ENCODE measurements at regions not wholly inside any gene's neighbourhood (a gene's known extent, or its start where the extent isn't known, plus 50 kb on each side); places are given as distances from the start of the nearest gene placed in this dataset.
"Not testable (repeated sequence)": the region's sequence is repeated elsewhere in the genome, so short reads cannot be mapped to it uniquely, and the experiment has no call there.

DNA sequence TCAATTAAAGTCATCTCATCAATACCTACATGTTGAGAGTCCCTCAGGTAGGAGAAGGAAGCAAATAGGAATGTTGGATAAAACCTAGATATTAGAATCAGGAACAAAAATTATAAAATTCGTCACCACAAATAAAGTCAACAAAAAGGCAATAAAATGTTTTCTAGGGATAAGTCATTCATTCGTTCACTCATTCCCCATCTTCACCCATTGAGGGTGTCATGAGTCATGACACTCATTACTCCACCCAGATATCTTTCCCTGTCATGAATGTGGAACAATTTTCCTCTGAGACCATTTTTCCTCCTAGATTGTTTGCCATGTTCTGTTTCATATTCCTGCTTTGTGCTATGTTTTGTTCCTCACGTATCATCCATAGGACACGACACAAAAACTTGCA, 50.9 kb upstream of the OLIG3 start:
- H3K36me3 Mint-ChIP-seq, result no peaks in the 10 kb centered on the region
- no peak overlapping the region for H3K4me3 Mint-ChIP-seq
- DNase-seq (ENCODE audit: low spot score in 2 of 2) (no peak), ATAC-seq (no peak)
- peaks cover 10% of the 10 kb centered on the region for H3K4me1 Mint-ChIP-seq
- no peak overlapping the region for H3K27ac Mint-ChIP-seq
- peaks cover 5% of the 10 kb centered on the region for H3K9me3 Mint-ChIP-seq

GRCh38 chr6:137547186-137547585, 53.0 kb upstream of the OLIG3 start:
- H3K4me1 Mint-ChIP-seq, result peaks cover 6% of the 10 kb centered on the region
- ATAC-seq (no peak), DNase-seq (ENCODE audit: low spot score in 2 of 2) (no peak)
- H3K27ac Mint-ChIP-seq, result no peak overlapping the region
- no peak overlapping the region for H3K4me3 Mint-ChIP-seq
- no peaks in the 10 kb centered on the region for H3K36me3 Mint-ChIP-seq
- H3K9me3 Mint-ChIP-seq, result peaks cover under 1% of the 10 kb centered on the region

GRCh38 chr6:137547601-137548000, 53.4 kb upstream of the OLIG3 start:
- H3K4me1 Mint-ChIP-seq, result peaks cover 2% of the 10 kb centered on the region

DNA sequence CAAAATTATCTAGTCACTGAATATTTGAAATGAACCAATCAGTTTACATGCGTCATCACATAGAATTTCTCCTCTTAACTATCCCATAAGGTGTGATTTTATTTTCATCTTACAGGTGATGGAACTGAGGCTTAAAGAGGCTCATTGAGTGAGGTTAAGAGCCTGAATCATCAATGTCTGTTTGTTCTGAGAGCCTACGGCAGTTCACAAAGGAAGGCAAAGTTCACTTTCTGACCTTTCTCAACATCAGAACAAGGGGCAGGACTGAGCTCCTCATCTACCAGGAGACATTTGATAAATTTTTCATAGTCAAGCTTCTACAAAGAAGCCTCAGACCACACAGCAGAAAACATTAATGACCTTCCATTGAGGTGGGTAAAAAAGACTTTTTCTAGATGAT, 54.9 kb upstream of the OLIG3 start:
- DNase-seq (ENCODE audit: low spot score in 2 of 2), result no peak
- ATAC-seq, result no peak
- H3K4me1 Mint-ChIP-seq, result no peaks in the 10 kb centered on the region
- no peak overlapping the region for H3K27ac Mint-ChIP-seq
- no peaks in the 10 kb centered on the region for H3K9me3 Mint-ChIP-seq
- H3K36me3 Mint-ChIP-seq, result no peaks in the 10 kb centered on the region
- H3K4me3 Mint-ChIP-seq, result no peak overlapping the region

More at GRCh38 chr6:137547601-137548000, 53.4 kb upstream of the OLIG3 start:
- no peaks in the 10 kb centered on the region for H3K36me3 Mint-ChIP-seq
- H3K27ac Mint-ChIP-seq, result no peak overlapping the region
- no peak for ATAC-seq
- no peak overlapping the region for H3K4me3 Mint-ChIP-seq
- DNase-seq (ENCODE audit: low spot score in 2 of 2), result no peak
- H3K9me3 Mint-ChIP-seq, result no peaks in the 10 kb centered on the region

GRCh38 chr6:137550535-137550934, 56.3 kb upstream of the OLIG3 start:
- no peak for DNase-seq (ENCODE audit: low spot score in 2 of 2)
- H3K9me3 Mint-ChIP-seq, result no peaks in the 10 kb centered on the region
- no peak overlapping the region for H3K27ac Mint-ChIP-seq
- H3K4me3 Mint-ChIP-seq, result no peak overlapping the region
- H3K36me3 Mint-ChIP-seq, result no peaks in the 10 kb centered on the region
- H3K4me1 Mint-ChIP-seq, result no peaks in the 10 kb centered on the region
- ATAC-seq, result no peak

- H3K4me1 Mint-ChIP-seq, result peaks cover 6% of the 10 kb centered on the region
- no peaks in the 10 kb centered on the region for H3K9me3 Mint-ChIP-seq
- H3K27ac Mint-ChIP-seq, result no peak overlapping the region
- DNase-seq (ENCODE audit: low spot score in 2 of 2) (no peak), ATAC-seq (no peak)
- H3K36me3 Mint-ChIP-seq, result no peaks in the 10 kb centered on the region
- no peak overlapping the region for H3K4me3 Mint-ChIP-seq
Measured at GRCh38 chr6:137552146-137552545, 58.0 kb upstream of the OLIG3 start.

- DNase-seq (ENCODE audit: low spot score in 2 of 2) (no peak), ATAC-seq (no peak)
- H3K27ac Mint-ChIP-seq, result no peak overlapping the region
- no peaks in the 10 kb centered on the region for H3K9me3 Mint-ChIP-seq
- H3K36me3 Mint-ChIP-seq, result no peaks in the 10 kb centered on the region
- peaks cover 6% of the 10 kb centered on the region for H3K4me1 Mint-ChIP-seq
- H3K4me3 Mint-ChIP-seq, result no peak overlapping the region
Measured at GRCh38 chr6:137552809-137553208, 58.6 kb upstream of the OLIG3 start.

DNA sequence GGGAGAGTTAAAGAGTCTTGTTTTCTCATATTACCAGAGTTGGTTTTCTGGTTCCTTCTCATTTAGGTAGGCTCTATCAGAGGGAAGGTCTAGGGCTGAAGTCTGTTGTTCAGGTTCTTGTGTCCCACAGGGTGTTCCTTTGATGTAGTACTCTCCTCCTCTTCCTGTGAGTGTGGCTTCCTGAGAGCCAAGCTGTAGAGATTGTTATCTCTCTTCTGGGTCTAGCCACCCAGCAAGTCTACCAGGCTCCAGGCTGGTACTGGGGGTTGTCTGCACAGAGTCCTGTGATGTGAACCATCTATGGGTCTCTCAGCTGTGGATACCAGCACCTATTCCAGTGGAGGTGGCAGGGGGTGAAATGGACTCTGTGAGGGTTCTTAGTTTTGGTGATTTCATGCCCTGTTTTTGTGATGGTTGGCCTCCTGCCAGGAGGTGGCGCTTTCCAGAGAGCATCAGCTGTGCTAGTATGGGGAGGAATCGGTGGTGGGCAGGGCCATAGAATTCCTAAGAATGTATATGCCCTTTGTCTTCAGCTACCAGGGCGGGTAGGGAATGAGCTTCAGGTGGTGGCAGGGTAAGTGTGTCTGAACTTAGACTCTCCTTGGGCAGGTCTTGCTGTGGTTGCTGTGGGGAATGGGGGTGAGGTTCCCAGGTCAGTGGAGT, 65.5 kb upstream of the OLIG3 start:
- Mint-ChIP-seq H3K27ac (peak overlapping the region; percentile 79), H3K4me1 (peaks cover 34% of the 10 kb centered on the region), H3K4me3 (peak overlapping the region; percentile 40)
- DNase-seq (ENCODE audit: low spot score in 2 of 2); H3K9me3 Mint-ChIP-seq; H3K36me3 Mint-ChIP-seq; ATAC-seq: not testable (repeated sequence)

- DNase-seq (ENCODE audit: low spot score in 2 of 2), result no peak
- no peak for ATAC-seq
- no peaks in the 10 kb centered on the region for H3K36me3 Mint-ChIP-seq
- peaks cover 34% of the 10 kb centered on the region for H3K4me1 Mint-ChIP-seq
- peak overlapping the region; percentile 79 for H3K27ac Mint-ChIP-seq
- peaks cover 3% of the 10 kb centered on the region for H3K9me3 Mint-ChIP-seq
- peak overlapping the region; percentile 40 for H3K4me3 Mint-ChIP-seq
Measured at GRCh38 chr6:137560184-137560563, 66.0 kb upstream of the OLIG3 start.

DNA sequence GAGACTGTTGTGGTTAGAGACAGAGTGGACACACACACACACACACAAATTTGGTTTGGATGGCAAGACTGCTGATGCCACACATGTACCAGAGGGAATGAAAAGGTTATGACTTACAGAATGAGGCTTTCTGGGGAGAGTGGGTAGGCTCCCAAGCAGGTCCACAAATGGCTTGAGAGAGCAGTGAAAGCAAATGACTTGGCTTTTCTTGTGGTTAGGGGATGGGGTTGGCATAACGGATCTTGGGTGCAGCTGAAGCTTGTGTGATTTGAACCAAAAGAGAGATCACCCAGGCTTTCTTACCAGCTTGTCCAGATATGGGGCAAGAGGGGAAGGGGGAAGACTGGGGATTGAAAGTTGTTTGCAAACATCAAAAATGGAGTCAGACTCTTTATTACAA, 73.9 kb upstream of the OLIG3 start:
- Mint-ChIP-seq H3K36me3 (no peaks in the 10 kb centered on the region), H3K4me3 (no peak overlapping the region), H3K27ac (no peak overlapping the region), H3K9me3 (no peaks in the 10 kb centered on the region), H3K4me1 (no peaks in the 10 kb centered on the region)
- ATAC-seq (no peak), DNase-seq (ENCODE audit: low spot score in 2 of 2) (no peak)

DNA sequence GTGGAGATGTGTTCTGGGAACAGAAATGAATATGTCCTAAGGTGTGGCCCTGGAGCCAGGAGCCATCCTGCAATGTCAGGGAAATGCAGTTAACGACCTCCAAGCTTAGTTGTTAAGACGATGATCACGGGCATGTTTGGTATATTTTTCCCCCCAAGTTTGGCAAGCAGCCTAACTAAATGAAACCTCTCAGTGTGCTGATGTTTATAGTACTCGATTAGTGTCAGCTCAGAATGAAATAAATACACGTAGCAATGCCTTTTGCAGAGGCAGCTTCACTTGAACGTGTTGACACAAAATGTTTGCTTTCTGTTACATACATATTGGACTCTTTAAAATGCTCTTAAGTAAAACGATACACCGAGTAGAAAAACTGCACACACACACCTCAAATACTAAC, 76.2 kb upstream of the OLIG3 start:
- Mint-ChIP-seq H3K27ac (no peak overlapping the region), H3K4me3 (no peak overlapping the region), H3K36me3 (no peaks in the 10 kb centered on the region), H3K4me1 (no peaks in the 10 kb centered on the region), H3K9me3 (no peaks in the 10 kb centered on the region)
- no peak for DNase-seq (ENCODE audit: low spot score in 2 of 2)
- ATAC-seq, result no peak

GRCh38 chr6:137571854-137572253, 77.7 kb upstream of the OLIG3 start:
- DNase-seq (ENCODE audit: low spot score in 2 of 2) (peak; percentile 47 to 78), ATAC-seq (peak; percentile 55)
- Mint-ChIP-seq H3K27ac (no peak overlapping the region), H3K36me3 (no peaks in the 10 kb centered on the region), H3K4me3 (no peak overlapping the region), H3K4me1 (no peaks in the 10 kb centered on the region), H3K9me3 (no peaks in the 10 kb centered on the region)

- no peak for ATAC-seq
- no peaks in the 10 kb centered on the region for H3K4me1 Mint-ChIP-seq
- no peak for DNase-seq (ENCODE audit: low spot score in 2 of 2)
- no peak overlapping the region for H3K4me3 Mint-ChIP-seq
- H3K36me3 Mint-ChIP-seq, result no peaks in the 10 kb centered on the region
- no peak overlapping the region for H3K27ac Mint-ChIP-seq
- no peaks in the 10 kb centered on the region for H3K9me3 Mint-ChIP-seq
Measured at GRCh38 chr6:137573739-137574138, 79.5 kb upstream of the OLIG3 start.

DNA sequence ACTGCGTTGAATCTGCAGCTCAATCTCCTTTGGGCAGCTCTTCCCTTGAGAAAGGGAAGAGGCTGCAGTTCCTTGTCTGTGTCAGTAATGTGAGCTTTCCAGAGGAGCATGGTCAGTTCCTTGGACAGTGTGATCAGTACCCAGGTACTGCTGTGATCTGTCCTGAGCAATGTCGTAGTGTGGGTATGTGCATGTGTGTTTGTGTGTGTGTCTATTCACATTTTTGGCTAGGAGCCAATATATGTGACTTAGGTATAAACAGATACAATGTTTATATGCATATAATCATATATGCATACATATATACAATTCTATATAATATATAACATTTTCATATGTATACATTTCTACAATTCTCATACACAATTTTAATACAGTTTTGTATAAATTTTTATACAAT, 85.4 kb upstream of the OLIG3 start:
- Mint-ChIP-seq H3K36me3 (no peaks in the 10 kb centered on the region), H3K4me3 (no peak overlapping the region)

DNA sequence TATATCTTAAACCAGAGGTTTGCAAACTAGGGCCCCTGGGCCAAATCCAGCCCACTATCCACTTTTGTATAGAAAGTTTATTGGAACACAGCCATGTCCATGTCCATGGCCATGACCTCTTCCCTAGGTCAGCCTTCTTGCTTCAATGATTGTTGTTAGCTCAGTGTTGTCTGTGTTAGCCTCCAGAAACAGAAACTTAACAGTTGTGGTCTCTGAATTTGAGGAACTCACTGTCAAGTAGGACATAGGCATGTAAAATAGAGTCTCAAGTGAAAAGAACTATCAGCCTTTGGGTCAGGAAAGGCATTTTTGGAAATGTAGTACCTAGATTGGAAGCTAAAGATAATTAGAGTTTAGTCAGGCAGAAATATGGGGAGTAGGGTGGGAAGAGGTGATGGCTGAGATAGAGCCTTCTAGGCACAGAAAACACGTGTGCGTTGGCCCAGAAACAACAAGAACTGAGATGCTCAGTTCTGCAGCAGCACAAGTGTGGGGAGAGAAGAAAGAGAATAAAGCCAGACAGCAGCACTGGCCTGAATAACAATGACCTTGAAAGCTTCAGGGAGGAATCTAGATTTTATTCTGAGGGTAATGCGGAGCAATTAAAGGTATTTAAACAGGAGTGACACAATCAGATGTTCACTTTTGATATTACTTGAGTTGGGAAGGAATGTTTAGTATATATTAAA, 87.0 kb upstream of the OLIG3 start:
- Mint-ChIP-seq H3K9me3 (no peaks in the 10 kb centered on the region), H3K4me3 (no peak overlapping the region), H3K36me3 (no peaks in the 10 kb centered on the region), H3K27ac (no peak overlapping the region), H3K4me1 (no peaks in the 10 kb centered on the region)
- no peak for ATAC-seq
- no peak for DNase-seq (ENCODE audit: low spot score in 2 of 2)

More for the DNA sequence above, 85.4 kb upstream of the OLIG3 start:
- no peak for DNase-seq (ENCODE audit: low spot score in 2 of 2)
- H3K4me1 Mint-ChIP-seq, result no peaks in the 10 kb centered on the region
- H3K9me3 Mint-ChIP-seq, result no peaks in the 10 kb centered on the region
- no peak overlapping the region for H3K27ac Mint-ChIP-seq
- no peak for ATAC-seq

GRCh38 chr6:137583519-137583918, 89.3 kb upstream of the OLIG3 start:
- H3K27ac Mint-ChIP-seq; H3K4me1 Mint-ChIP-seq; DNase-seq (ENCODE audit: low spot score in 2 of 2); H3K9me3 Mint-ChIP-seq; H3K4me3 Mint-ChIP-seq; ATAC-seq; H3K36me3 Mint-ChIP-seq: not testable (repeated sequence)

All from stimulated activated effector memory CD8-positive, alpha-beta T cell treated with anti-CD3 and anti-CD28 coated beads, Interleukin-12 subunit alpha, Interleukin-12 subunit beta, amount 100 ng/mL, for 72 hours (primary cell).